Loucy (cell line): ENCODE measurements at regions not wholly inside any gene's neighbourhood (a gene's known extent, or its start where the extent isn't known, plus 50 kb on each side); places are given as distances from the start of the nearest gene placed in this dataset.

Experiments used
- H2AFZ ChIP-seq: fragments of 200-600 bp; sonication (generic); 2 replicates; pipeline ENCODE4 v1.6.0; 2016; ENCODE audit warnings: antibody characterized with exemption, mild to moderate bottlenecking, low read length, moderate library complexity
- H3F3A ChIP-seq: fragments of 200-600 bp; 2 replicates; pipeline ENCODE4 v1.6.0; 2016; ENCODE audit warnings: antibody characterized with exemption, low read depth, mild to moderate bottlenecking
- H3K27me3 ChIP-seq: fragments of 200-600 bp; sonication (generic); 2 replicates; pipeline ENCODE4 v1.6.1; 2014; ENCODE audit warnings: low read length, mild to moderate bottlenecking; ENCODE audit not compliant: insufficient read depth, poor library complexity, severe bottlenecking
- H3K36me3 ChIP-seq: fragments of 200-600 bp; sonication (generic); 2 replicates; pipeline ENCODE4 v1.6.1; 2016; ENCODE audit warnings: low read length; ENCODE audit not compliant: insufficient read depth
- H3K4me1 ChIP-seq: fragments of 200-600 bp; sonication (generic); 2 replicates; pipeline ENCODE4 v1.5.1; 2014; ENCODE audit warnings: low read length, mild to moderate bottlenecking; ENCODE audit not compliant: insufficient read depth, poor library complexity, severe bottlenecking
- H3K4me2 ChIP-seq: fragments of 200-600 bp; sonication (generic); 2 replicates; pipeline ENCODE4 v1.6.0; 2014; ENCODE audit warnings: antibody characterized with exemption, low read length, low read depth, mild to moderate bottlenecking; ENCODE audit not compliant: poor library complexity, severe bottlenecking
- H3K4me3 ChIP-seq: fragments of 200-600 bp; sonication (generic); 2 replicates; pipeline ENCODE4 v1.5.1; 2014; ENCODE audit warnings: low read length, mild to moderate bottlenecking, mixed read lengths; ENCODE audit not compliant: poor library complexity, severe bottlenecking
- H3K79me2 ChIP-seq: fragments of 200-600 bp; sonication (generic); 2 replicates; pipeline ENCODE4 v1.6.1; 2014; ENCODE audit warnings: low read length; ENCODE audit not compliant: insufficient read depth
- H3K9ac ChIP-seq: fragments of 200-600 bp; sonication (generic); 2 replicates; pipeline ENCODE4 v1.6.0; 2014; ENCODE audit warnings: mild to moderate bottlenecking, low read depth, low read length, moderate library complexity; ENCODE audit not compliant: poor library complexity, severe bottlenecking
- H3K9me2 ChIP-seq: fragments of 200-600 bp; sonication (generic); replicated peaks from 2 replicates; pipeline ENCODE4 v1.6.1; 2016; ENCODE audit warnings: low read depth, low read length, mixed read lengths
- H3K9me3 ChIP-seq: fragments of 200-600 bp; sonication (generic); 2 replicates; pipeline ENCODE4 v1.6.1; 2014; ENCODE audit warnings: mild to moderate bottlenecking, antibody characterized with exemption, low read length, low read depth; ENCODE audit not compliant: insufficient read depth
- H4K20me1 ChIP-seq: fragments of 200-600 bp; sonication (generic); 2 replicates; pipeline ENCODE4 v1.6.0; 2014; ENCODE audit warnings: antibody characterized with exemption, low read length, mild to moderate bottlenecking; ENCODE audit not compliant: insufficient read depth, poor library complexity, severe bottlenecking
- EZH2phosphoT487 ChIP-seq: fragments of 200-600 bp; IDR thresholded peaks from 2 replicates; pipeline ENCODE4 v1.6.1; 2018; ENCODE audit warnings: antibody characterized with exemption, mild to moderate bottlenecking, moderate library complexity, borderline replicate concordance
- TF ChIP-seq, protein P1 (sequence below): fragments of 200-600 bp; sonication (generic); conservative IDR thresholded peaks from 2 replicates; pipeline ENCODE4 v1.5.1; 2014; ENCODE audit warnings: mild to moderate bottlenecking, antibody characterized with exemption, low read length

DNA sequence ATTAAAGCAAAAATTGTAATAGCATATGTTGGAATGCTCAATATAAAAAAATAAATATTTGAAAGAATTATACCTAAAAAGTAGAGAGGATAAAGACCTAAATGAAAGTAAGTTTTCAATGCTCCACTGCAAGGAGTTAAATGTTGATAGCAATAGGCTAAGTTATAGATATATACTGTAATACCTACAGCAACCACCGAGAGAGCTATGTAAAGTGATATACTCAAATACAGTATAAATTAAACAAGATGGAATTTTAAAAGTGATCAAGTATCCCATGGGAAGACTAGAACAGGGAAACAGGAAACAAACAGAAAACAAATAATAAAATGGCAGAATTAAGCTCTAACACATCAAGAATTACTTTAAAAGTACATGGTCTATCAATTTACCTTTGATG is 73.9 kb downstream of the CASP3 start:
- no peaks in the 10 kb centered on the region for H3K27me3 ChIP-seq
- no peaks in the 10 kb centered on the region for H3K36me3 ChIP-seq
- no peak overlapping the region for H3K9ac ChIP-seq
- H3F3A ChIP-seq, result no peaks in the 10 kb centered on the region
- H3K79me2 ChIP-seq, result no peaks in the 10 kb centered on the region
- TF ChIP-seq, protein P1, sequence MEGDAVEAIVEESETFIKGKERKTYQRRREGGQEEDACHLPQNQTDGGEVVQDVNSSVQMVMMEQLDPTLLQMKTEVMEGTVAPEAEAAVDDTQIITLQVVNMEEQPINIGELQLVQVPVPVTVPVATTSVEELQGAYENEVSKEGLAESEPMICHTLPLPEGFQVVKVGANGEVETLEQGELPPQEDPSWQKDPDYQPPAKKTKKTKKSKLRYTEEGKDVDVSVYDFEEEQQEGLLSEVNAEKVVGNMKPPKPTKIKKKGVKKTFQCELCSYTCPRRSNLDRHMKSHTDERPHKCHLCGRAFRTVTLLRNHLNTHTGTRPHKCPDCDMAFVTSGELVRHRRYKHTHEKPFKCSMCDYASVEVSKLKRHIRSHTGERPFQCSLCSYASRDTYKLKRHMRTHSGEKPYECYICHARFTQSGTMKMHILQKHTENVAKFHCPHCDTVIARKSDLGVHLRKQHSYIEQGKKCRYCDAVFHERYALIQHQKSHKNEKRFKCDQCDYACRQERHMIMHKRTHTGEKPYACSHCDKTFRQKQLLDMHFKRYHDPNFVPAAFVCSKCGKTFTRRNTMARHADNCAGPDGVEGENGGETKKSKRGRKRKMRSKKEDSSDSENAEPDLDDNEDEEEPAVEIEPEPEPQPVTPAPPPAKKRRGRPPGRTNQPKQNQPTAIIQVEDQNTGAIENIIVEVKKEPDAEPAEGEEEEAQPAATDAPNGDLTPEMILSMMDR, result peak; percentile 53
- no peak for TF ChIP-seq EZH2phosphoT487
- H3K4me2 ChIP-seq, result no peak overlapping the region
- H4K20me1 ChIP-seq, result no peaks in the 10 kb centered on the region
- no peak overlapping the region for H2AFZ ChIP-seq
- H3K9me3 ChIP-seq, result no peaks in the 10 kb centered on the region
- no peaks in the 10 kb centered on the region for H3K4me1 ChIP-seq
- no peaks in the 10 kb centered on the region for H3K9me2 ChIP-seq
- no peak overlapping the region for H3K4me3 ChIP-seq

DNA sequence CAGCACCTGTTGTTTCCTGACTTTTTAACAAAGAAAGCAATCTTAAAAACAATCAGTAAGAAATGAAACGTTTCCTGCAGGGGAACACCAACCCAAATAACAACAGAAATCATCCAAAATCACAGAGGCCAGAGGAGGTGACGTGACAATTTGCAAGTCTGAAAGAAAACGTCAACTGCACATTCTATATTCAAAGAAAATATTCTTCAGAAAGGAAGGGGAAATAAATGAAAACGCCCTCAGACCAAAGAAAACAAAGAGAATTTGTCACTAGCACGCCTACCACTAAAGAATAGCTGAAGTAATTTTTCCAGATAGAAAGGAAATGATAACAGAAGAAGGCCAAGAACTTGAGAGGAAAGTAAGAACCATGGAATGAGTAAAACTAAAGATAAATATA is 74.4 kb downstream of the CASP3 start:
- no peaks in the 10 kb centered on the region for H3F3A ChIP-seq
- no peak overlapping the region for H3K4me3 ChIP-seq
- no peaks in the 10 kb centered on the region for H3K36me3 ChIP-seq
- H3K4me2 ChIP-seq, result no peak overlapping the region
- no peaks in the 10 kb centered on the region for H3K4me1 ChIP-seq
- no peaks in the 10 kb centered on the region for H3K9me3 ChIP-seq
- no peaks in the 10 kb centered on the region for H3K79me2 ChIP-seq
- H3K9me2 ChIP-seq, result no peaks in the 10 kb centered on the region
- H3K9ac ChIP-seq, result no peak overlapping the region
- no peak overlapping the region for H2AFZ ChIP-seq
- no peaks in the 10 kb centered on the region for H4K20me1 ChIP-seq
- H3K27me3 ChIP-seq, result no peaks in the 10 kb centered on the region
- TF ChIP-seq, protein P1, result no peak
- TF ChIP-seq EZH2phosphoT487, result no peak

DNA sequence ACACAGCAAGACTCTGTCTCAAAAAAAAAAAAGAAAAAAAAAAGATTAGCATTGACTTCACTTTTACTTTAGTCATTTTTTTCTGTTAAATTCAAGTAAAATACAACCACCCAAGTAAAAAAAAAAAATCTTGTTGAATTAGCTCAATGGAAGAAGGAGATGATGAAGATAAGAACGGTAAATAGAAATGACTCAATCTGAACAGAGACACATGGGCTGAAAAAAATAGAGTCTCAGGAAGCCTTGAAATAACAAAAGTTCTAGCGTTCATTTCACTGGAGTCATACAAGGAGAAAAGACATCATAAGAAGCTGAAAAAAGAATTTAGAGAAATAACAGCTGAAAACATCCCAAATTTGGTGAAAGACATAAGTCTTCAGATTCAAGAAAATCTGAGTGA is 75.5 kb downstream of the CASP3 start:
- Histone ChIP-seq H3K9ac (no peak overlapping the region), H3F3A (no peaks in the 10 kb centered on the region)

More for the DNA sequence above, 75.5 kb downstream of the CASP3 start:
- Histone ChIP-seq H3K36me3 (no peaks in the 10 kb centered on the region), H3K79me2 (no peaks in the 10 kb centered on the region), H3K9me3 (no peaks in the 10 kb centered on the region), H3K27me3 (no peaks in the 10 kb centered on the region), H4K20me1 (no peaks in the 10 kb centered on the region), H2AFZ (no peak overlapping the region), H3K9me2 (no peaks in the 10 kb centered on the region), H3K4me3 (no peak overlapping the region), H3K4me1 (no peaks in the 10 kb centered on the region), H3K4me2 (no peak overlapping the region)
- TF ChIP-seq, protein P1, result no peak
- TF ChIP-seq EZH2phosphoT487, result no peak
